ENCODE measurements at regions not wholly inside any gene's neighbourhood (a gene's known extent, or its start where the extent isn't known, plus 50 kb on each side); places are given as distances from the start of the nearest gene placed in this dataset.

- H3K4me1 Mint-ChIP-seq (ENCODE audit: low read depth, unreplicated experiment): no peaks in the 10 kb centered on the region
- TF ChIP-seq, protein P1, sequence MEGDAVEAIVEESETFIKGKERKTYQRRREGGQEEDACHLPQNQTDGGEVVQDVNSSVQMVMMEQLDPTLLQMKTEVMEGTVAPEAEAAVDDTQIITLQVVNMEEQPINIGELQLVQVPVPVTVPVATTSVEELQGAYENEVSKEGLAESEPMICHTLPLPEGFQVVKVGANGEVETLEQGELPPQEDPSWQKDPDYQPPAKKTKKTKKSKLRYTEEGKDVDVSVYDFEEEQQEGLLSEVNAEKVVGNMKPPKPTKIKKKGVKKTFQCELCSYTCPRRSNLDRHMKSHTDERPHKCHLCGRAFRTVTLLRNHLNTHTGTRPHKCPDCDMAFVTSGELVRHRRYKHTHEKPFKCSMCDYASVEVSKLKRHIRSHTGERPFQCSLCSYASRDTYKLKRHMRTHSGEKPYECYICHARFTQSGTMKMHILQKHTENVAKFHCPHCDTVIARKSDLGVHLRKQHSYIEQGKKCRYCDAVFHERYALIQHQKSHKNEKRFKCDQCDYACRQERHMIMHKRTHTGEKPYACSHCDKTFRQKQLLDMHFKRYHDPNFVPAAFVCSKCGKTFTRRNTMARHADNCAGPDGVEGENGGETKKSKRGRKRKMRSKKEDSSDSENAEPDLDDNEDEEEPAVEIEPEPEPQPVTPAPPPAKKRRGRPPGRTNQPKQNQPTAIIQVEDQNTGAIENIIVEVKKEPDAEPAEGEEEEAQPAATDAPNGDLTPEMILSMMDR (IDR thresholded peaks at IDR 0.05; ENCODE audit: unreplicated experiment): no peak
- no peak for DNase-seq
- H3K36me3 Mint-ChIP-seq (ENCODE audit: insufficient read depth, unreplicated experiment): no peaks in the 10 kb centered on the region
- no TSS peak for BruUV-seq (replicated peaks)
- CTCF ChIA-PET: no interaction called here
- H3K27ac Mint-ChIP-seq (ENCODE audit: unreplicated experiment): no peak overlapping the region
- no peaks in the 10 kb centered on the region for H3K27me3 Mint-ChIP-seq (ENCODE audit: unreplicated experiment)
- no peaks in the 10 kb centered on the region for H3K9me3 Mint-ChIP-seq (ENCODE audit: low read depth, unreplicated experiment)
- intact Hi-C loops (cut with micrococcal nuclease; ENCODE audit: unreplicated experiment): no loop called here
- no peak overlapping the region for H3K4me3 Mint-ChIP-seq (ENCODE audit: low read depth, unreplicated experiment)
Observed at GRCh38 chr21:25369524-25370300, 237.6 kb downstream of the MRPL39 start.

DNA sequence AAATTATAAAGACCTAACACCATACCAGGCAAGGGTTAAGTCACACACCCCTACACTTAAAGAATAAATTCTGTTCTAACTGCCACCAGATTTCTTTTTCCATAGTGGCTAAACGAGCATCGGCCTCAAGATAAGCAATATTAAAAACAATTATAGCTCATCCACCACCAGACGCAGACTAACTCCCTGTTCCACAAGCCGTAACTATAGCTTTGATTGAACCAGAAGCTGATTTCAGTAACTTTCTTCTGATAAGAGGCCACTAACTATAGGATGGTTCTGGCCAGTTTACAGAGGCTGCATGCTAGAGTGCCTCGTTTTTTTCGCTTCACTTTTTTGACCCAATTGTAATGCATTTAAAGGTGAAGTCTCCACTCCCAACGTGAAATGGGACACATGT lies 238.8 kb downstream of the MRPL39 start:
- no peaks in the 10 kb centered on the region for H3K9me3 Mint-ChIP-seq (ENCODE audit: low read depth, unreplicated experiment)
- intact Hi-C loops (cut with micrococcal nuclease; ENCODE audit: unreplicated experiment): no loop called here
- no peaks in the 10 kb centered on the region for H3K36me3 Mint-ChIP-seq (ENCODE audit: insufficient read depth, unreplicated experiment)
- BruUV-seq (replicated peaks): no TSS peak
- no peak overlapping the region for H3K27ac Mint-ChIP-seq (ENCODE audit: unreplicated experiment)
- TF ChIP-seq, protein P1 (IDR thresholded peaks at IDR 0.05; ENCODE audit: unreplicated experiment): no peak
- DNase-seq: no peak
- no peaks in the 10 kb centered on the region for H3K27me3 Mint-ChIP-seq (ENCODE audit: unreplicated experiment)
- no peaks in the 10 kb centered on the region for H3K4me1 Mint-ChIP-seq (ENCODE audit: low read depth, unreplicated experiment)
- H3K4me3 Mint-ChIP-seq (ENCODE audit: low read depth, unreplicated experiment): no peak overlapping the region
- CTCF ChIA-PET: no interaction called here

DNA sequence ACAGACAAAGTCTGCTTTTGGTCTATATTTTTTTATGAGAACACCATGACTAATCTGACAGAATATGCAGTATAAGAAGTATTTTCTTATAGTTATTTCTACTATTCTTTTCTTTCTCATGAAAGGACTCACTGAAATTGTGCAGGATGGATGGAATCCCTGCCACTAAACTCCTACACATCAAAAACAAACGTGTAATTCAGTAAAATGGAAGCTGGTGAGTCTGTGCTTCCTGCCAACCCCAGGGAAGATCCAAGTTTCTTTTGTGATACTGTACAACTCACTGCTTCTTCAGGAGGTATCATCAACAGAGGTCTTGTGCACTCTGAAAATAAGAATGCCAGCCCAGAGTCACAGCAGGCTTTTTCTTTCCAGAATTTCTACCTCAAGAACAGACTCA lies 241.2 kb downstream of the MRPL39 start:
- intact Hi-C loops (cut with micrococcal nuclease; ENCODE audit: unreplicated experiment): no loop called here
- Mint-ChIP-seq H3K27me3 (ENCODE audit: unreplicated experiment) (no peaks in the 10 kb centered on the region), H3K27ac (ENCODE audit: unreplicated experiment) (no peak overlapping the region), H3K4me3 (ENCODE audit: low read depth, unreplicated experiment) (no peak overlapping the region), H3K36me3 (ENCODE audit: insufficient read depth, unreplicated experiment) (no peaks in the 10 kb centered on the region), H3K9me3 (ENCODE audit: low read depth, unreplicated experiment) (no peaks in the 10 kb centered on the region), H3K4me1 (ENCODE audit: low read depth, unreplicated experiment) (no peaks in the 10 kb centered on the region)
- BruUV-seq (replicated peaks): no TSS peak
- CTCF ChIA-PET: no interaction called here
- TF ChIP-seq, protein P1 (IDR thresholded peaks at IDR 0.05; ENCODE audit: unreplicated experiment): no peak
- no peak for DNase-seq

GRCh38 chr21:25362375-25363267 lies 244.7 kb downstream of the MRPL39 start:
- no TSS peak for BruUV-seq (replicated peaks)
- H3K36me3 Mint-ChIP-seq (ENCODE audit: insufficient read depth, unreplicated experiment): no peaks in the 10 kb centered on the region
- no peaks in the 10 kb centered on the region for H3K4me1 Mint-ChIP-seq (ENCODE audit: low read depth, unreplicated experiment)
- no peak overlapping the region for H3K4me3 Mint-ChIP-seq (ENCODE audit: low read depth, unreplicated experiment)
- CTCF ChIA-PET: interaction anchor here (0.6 kb wide), 1 partner anchor 15 kb away, joined by 4 read pairs; no protein-coding TSS in a partner anchor
- intact Hi-C loops (cut with micrococcal nuclease; ENCODE audit: unreplicated experiment): no loop called here
- no peak for DNase-seq
- no peaks in the 10 kb centered on the region for H3K27me3 Mint-ChIP-seq (ENCODE audit: unreplicated experiment)
- peaks cover 4% of the 10 kb centered on the region for H3K9me3 Mint-ChIP-seq (ENCODE audit: low read depth, unreplicated experiment)
- no peak overlapping the region for H3K27ac Mint-ChIP-seq (ENCODE audit: unreplicated experiment)
- TF ChIP-seq, protein P1 (IDR thresholded peaks at IDR 0.05; ENCODE audit: unreplicated experiment): no peak

All from Calu3 (cell line).